Naive B cell (primary cell): ENCODE measurements at regions not wholly inside any gene's neighbourhood (a gene's known extent, or its start where the extent isn't known, plus 50 kb on each side); places are given as distances from the start of the nearest gene placed in this dataset.

Experiments used
- ATAC-seq, 2 donors: fragments of 150-1000 bp; cut with Tn5 transposase; 2 replicates each; pipeline ENCODE4 v1.10.0; 2021; ENCODE audit warnings: low read depth in 2 of 2, mild to moderate bottlenecking in 2 of 2, moderate library complexity in 2 of 2
- DNase-seq: peaks from one replicate; pipeline ENCODE4 v3.0.0; 2022
- H3K27ac Mint-ChIP-seq, 6 donors: one replicate each; pipeline ENCODE4 v1.8.0; 2020 to 2022; ENCODE audit warnings: mild to moderate bottlenecking in 6 of 6, mixed read lengths in 6 of 6, moderate library complexity in 5 of 6, inconsistent platforms in 2 of 6
- H3K27me3 Mint-ChIP-seq, 3 donors: one replicate each; pipeline ENCODE4 v1.8.0; 2021 to 2022; ENCODE audit warnings: mixed read lengths in 3 of 3, mild to moderate bottlenecking in 1 of 3
- H3K36me3 Mint-ChIP-seq, 2 donors: one replicate each; pipeline ENCODE4 v1.8.0; 2020 to 2022; ENCODE audit warnings: mixed read lengths in 2 of 2, inconsistent platforms in 1 of 2, mild to moderate bottlenecking in 1 of 2
- H3K4me1 Mint-ChIP-seq, 3 donors: one replicate each; pipeline ENCODE4 v1.8.0; 2020 to 2022; ENCODE audit warnings: mixed read lengths in 3 of 3, inconsistent platforms in 1 of 3, mild to moderate bottlenecking in 1 of 3, moderate library complexity in 1 of 3
- H3K4me3 Mint-ChIP-seq, 8 donors: one replicate each; pipeline ENCODE4 v1.8.0; 2020 to 2022; ENCODE audit warnings: mild to moderate bottlenecking in 8 of 8, mixed read lengths in 8 of 8, moderate library complexity in 8 of 8, inconsistent platforms in 2 of 8
- H3K9me3 Mint-ChIP-seq, 7 donors: one replicate each; pipeline ENCODE4 v1.8.0; 2020 to 2022; ENCODE audit warnings: mixed read lengths in 7 of 7, mild to moderate bottlenecking in 5 of 7, inconsistent platforms in 2 of 7, moderate library complexity in 1 of 7

DNA sequence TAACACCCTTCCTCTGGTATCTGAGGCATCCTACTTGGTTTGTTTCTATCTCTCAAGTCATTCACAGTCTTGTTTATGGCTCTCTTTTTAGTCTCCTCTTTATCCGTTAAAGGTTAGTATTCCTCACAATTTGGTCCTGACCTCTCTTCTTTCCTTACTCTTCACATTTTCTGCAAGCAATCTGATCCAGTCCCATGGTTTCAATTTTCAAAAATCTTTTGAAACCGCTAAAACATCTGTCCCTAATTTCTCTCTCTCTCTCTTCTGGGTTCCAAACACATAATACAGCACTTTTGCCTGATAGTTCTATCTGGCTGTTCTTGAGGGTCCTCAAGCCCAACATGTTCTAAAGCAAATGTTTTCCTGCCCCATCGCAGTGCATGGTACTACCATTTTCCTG is 149.0 kb downstream of the SERPINI1 start:
- ATAC-seq = no peak

GRCh38 chr3:167883452-167883851 is 147.9 kb downstream of the SERPINI1 start:
- Mint-ChIP-seq H3K27ac (no peak overlapping the region), H3K4me1 (peaks cover 0 to 7% (median 4%) of the 10 kb centered on the region in 3 donors), H3K4me3 (no peak overlapping the region), H3K9me3 (no peaks in the 10 kb centered on the region), H3K36me3 (no peaks in the 10 kb centered on the region), H3K27me3 (peaks cover 0 to 15% (median 0%) of the 10 kb centered on the region in 3 donors)
- no peak for ATAC-seq
- DNase-seq = no peak

More for the DNA sequence above, 149.0 kb downstream of the SERPINI1 start:
- peaks cover 0 to 15% (median 0%) of the 10 kb centered on the region in 3 donors for H3K27me3 Mint-ChIP-seq
- no peaks in the 10 kb centered on the region for H3K36me3 Mint-ChIP-seq
- no peak overlapping the region for H3K4me3 Mint-ChIP-seq
- H3K4me1 Mint-ChIP-seq = peaks cover 0 to 7% (median 4%) of the 10 kb centered on the region in 3 donors
- peak overlapping the region in 2 of 6 donors; percentile 38 to 95 for H3K27ac Mint-ChIP-seq
- no peaks in the 10 kb centered on the region for H3K9me3 Mint-ChIP-seq
- DNase-seq = no peak

DNA sequence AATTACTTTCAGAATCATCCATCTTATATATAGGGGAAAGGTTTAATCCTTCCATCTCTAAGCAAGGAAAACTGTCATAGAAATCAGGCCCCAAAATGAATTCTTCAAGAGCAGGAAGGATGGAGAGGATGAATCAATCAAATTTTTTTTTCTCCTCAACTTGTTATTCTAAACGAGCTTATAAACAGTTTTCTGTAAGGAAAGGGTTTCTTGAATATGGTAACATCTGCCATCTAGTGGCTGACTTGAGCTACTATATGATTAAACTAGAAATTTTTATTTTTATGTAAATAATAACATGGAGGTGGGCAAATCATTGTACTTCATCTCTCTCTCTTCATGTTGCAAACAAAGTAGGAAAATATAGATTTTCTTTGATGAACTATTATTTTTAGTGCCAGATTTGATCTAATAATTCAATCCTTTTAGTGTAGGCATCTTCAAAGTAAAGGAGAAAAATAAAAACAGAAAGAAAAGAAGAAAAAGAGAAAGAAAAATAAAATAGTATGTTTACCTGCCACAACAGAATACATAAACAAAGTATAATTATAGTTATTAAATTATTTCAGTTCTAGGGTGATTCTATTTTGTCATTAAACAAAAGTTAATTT is 146.6 kb downstream of the SERPINI1 start:
- Mint-ChIP-seq H3K27me3 (peaks cover 0 to 15% (median 0%) of the 10 kb centered on the region in 3 donors), H3K4me1 (peaks cover 0 to 7% (median 4%) of the 10 kb centered on the region in 3 donors), H3K9me3 (no peaks in the 10 kb centered on the region), H3K27ac (peak overlapping the region in 1 of 6 donors; percentile 32), H3K36me3 (no peaks in the 10 kb centered on the region), H3K4me3 (peak overlapping the region in 4 of 8 donors; percentile 9 to 60 (median 28))
- ATAC-seq = peak; percentile 62 to 79
- peak; percentile 51 for DNase-seq

DNA sequence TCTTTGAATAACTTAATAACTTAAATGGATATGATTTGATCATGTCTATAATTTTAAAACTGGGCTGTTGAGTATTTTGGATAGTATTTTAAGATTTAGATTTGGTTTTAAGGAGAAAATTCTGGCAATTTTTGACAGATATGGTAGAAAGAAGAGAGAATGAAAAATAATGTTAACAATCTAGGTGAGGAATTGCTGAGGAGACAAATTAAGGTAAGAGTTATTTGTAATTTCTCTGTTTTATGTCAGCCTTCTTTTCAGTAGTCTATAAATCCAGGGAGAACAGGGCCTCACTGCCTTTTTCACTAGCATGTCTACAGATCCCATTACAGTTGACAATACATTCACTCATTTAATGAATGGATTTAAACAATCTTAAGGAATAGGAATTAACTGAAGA is 144.7 kb downstream of the SERPINI1 start:
- Mint-ChIP-seq H3K27ac (peak overlapping the region in 1 of 6 donors; percentile 17), H3K4me1 (peaks cover 0 to 7% (median 4%) of the 10 kb centered on the region in 3 donors), H3K27me3 (peaks cover 0 to 10% (median 0%) of the 10 kb centered on the region in 3 donors), H3K9me3 (no peaks in the 10 kb centered on the region), H3K4me3 (no peak overlapping the region), H3K36me3 (no peaks in the 10 kb centered on the region)
- DNase-seq (no peak), ATAC-seq (no peak)

GRCh38 chr3:167876620-167877281 is 141.2 kb downstream of the SERPINI1 start:
- no peak overlapping the region for H3K27ac Mint-ChIP-seq

More at GRCh38 chr3:167876620-167877281, 141.2 kb downstream of the SERPINI1 start:
- H3K36me3 Mint-ChIP-seq = no peaks in the 10 kb centered on the region
- no peak overlapping the region for H3K4me3 Mint-ChIP-seq
- H3K9me3 Mint-ChIP-seq = no peaks in the 10 kb centered on the region
- H3K27me3 Mint-ChIP-seq = no peaks in the 10 kb centered on the region
- H3K4me1 Mint-ChIP-seq = peaks cover 3 to 7% (median 4%) of the 10 kb centered on the region in 3 donors
- DNase-seq = no peak
- ATAC-seq = no peak
